ENCODE measurements at regions not wholly inside any gene's neighbourhood (a gene's known extent, or its start where the extent isn't known, plus 50 kb on each side); places are given as distances from the start of the nearest gene placed in this dataset.
"Not testable (repeated sequence)": the region's sequence is repeated elsewhere in the genome, so short reads cannot be mapped to it uniquely, and the experiment has no call there.

DNA sequence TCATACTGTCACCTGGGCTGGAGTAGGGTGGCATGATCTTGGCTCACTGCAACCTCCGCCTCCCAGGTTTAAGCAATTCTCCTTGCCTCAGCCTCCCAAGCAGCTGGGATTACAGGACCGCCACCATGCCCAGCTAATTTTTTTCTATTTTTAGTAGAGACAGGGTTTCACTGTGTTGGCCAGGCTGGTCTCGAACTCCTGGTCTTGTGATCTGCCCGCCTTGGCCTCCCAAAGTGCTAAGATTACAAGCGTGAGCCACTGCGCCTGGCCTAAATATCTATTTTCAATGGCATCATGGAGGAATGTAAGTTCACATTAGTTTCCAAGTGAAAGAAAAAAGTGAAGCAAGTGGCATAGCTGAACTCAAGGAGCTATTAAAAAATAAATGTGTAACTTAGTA, 74.8 kb upstream of the EDEM3 start:
- TF ChIP-seq, protein P1, sequence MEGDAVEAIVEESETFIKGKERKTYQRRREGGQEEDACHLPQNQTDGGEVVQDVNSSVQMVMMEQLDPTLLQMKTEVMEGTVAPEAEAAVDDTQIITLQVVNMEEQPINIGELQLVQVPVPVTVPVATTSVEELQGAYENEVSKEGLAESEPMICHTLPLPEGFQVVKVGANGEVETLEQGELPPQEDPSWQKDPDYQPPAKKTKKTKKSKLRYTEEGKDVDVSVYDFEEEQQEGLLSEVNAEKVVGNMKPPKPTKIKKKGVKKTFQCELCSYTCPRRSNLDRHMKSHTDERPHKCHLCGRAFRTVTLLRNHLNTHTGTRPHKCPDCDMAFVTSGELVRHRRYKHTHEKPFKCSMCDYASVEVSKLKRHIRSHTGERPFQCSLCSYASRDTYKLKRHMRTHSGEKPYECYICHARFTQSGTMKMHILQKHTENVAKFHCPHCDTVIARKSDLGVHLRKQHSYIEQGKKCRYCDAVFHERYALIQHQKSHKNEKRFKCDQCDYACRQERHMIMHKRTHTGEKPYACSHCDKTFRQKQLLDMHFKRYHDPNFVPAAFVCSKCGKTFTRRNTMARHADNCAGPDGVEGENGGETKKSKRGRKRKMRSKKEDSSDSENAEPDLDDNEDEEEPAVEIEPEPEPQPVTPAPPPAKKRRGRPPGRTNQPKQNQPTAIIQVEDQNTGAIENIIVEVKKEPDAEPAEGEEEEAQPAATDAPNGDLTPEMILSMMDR (IDR thresholded peaks at IDR 0.05) = not testable (repeated sequence)
- TF ChIP-seq POLR2A, EP300, POLR2AphosphoS5 (IDR thresholded peaks at IDR 0.05): not testable (repeated sequence)
